Esophagus squamous epithelium (tissue), 4 donors: ENCODE measurements at regions not wholly inside any gene's neighbourhood (a gene's known extent, or its start where the extent isn't known, plus 50 kb on each side); places are given as distances from the start of the nearest gene placed in this dataset.

ENCODE experiments used
- CTCF ChIP-seq, 6 experiments: fragments of 450-650 bp in 4 of 6; fragments of 200-600 bp in 2 of 6; sonication (generic) in 2 of 6; IDR thresholded peaks; one replicate each; pipeline ENCODE4 v1.5.1; 2016 to 2019; ENCODE audit warnings: antibody characterized with exemption in 6 of 6, mild to moderate bottlenecking in 4 of 6, moderate library complexity in 4 of 6
- POLR2A ChIP-seq, 4 donors: fragments of 450-650 bp; IDR thresholded peaks; one replicate each; pipeline ENCODE4 v1.6.1; 2017; ENCODE audit warnings: antibody characterized with exemption in 4 of 4, mild to moderate bottlenecking in 4 of 4, moderate library complexity in 3 of 4

GRCh38 chr9:129454467-129455067 lies 166.3 kb downstream of the C9orf50 start:
- TF ChIP-seq CTCF (IDR thresholded peaks at IDR 0.05) (no peak), POLR2A (IDR thresholded peaks at IDR 0.05) (no peak)
